GM23338 (cell line): ENCODE measurements at regions not wholly inside any gene's neighbourhood (a gene's known extent, or its start where the extent isn't known, plus 50 kb on each side); places are given as distances from the start of the nearest gene placed in this dataset.
"Not testable (repeated sequence)": the region's sequence is repeated elsewhere in the genome, so short reads cannot be mapped to it uniquely, and the experiment has no call there.

ENCODE experiments used
- CREB1 ChIP-seq: fragments of 250-450 bp; sonication (Bioruptor Pico); IDR thresholded peaks from 2 replicates; pipeline ENCODE4 v1.5.0; 2020; ENCODE audit warnings: low read depth, mild to moderate bottlenecking, moderate library complexity
- EZH2 ChIP-seq: fragments of 200-600 bp; sonication (generic); IDR thresholded peaks from one replicate; pipeline ENCODE4 v1.8.0; 2017; ENCODE audit warnings: antibody characterized with exemption, mild to moderate bottlenecking, low read depth; ENCODE audit not compliant: unreplicated experiment
- EZH2phosphoT487 ChIP-seq: fragments of 200-600 bp; sonication (generic); IDR thresholded peaks from one replicate; pipeline ENCODE4 v1.8.1; 2018; ENCODE audit warnings: antibody characterized with exemption; ENCODE audit not compliant: unreplicated experiment
- ZNF114 ChIP-seq: fragments of 250-450 bp; sonication (Bioruptor Pico); IDR thresholded peaks from 2 replicates; pipeline ENCODE4 v1.5.0; 2020; ENCODE audit warnings: mild to moderate bottlenecking, moderate library complexity
- TF ChIP-seq, protein P1 (sequence below), 2 experiments: fragments of 200-600 bp in 1 of 2; sonication (generic) in 1 of 2; conservative IDR thresholded peaks; 2 replicates each; pipeline versions ENCODE4 v1.5.1 to v1.6.1; 2016 to 2017; ENCODE audit warnings: antibody characterized with exemption in 2 of 2, low read depth in 2 of 2, mild to moderate bottlenecking in 2 of 2, moderate library complexity in 1 of 2

DNA sequence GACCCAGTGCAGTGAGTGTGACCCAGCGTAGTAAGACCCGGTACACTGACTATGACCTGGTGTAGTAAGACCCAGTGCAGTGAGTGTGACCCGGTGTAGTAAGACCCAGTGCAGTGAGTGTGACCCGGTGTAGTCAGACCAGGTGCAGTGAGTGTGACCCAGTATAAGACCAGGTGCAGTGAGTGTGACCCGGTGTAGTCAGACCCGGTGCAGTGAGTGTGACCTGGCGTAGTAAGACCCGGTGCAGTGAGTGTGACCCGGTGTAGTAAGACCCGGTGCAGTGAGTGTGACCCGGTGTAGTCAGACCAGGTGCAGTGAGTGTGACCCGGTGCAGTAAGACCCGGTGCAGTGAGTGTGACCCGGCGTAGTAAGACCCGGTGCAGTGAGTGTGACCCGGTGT, 134.2 kb upstream of the SFSWAP start:
- TF ChIP-seq CREB1 (CRISPR knock-in tag); EZH2phosphoT487; EZH2; ZNF114 (CRISPR knock-in tag): not testable (repeated sequence)
- TF ChIP-seq, protein P1, sequence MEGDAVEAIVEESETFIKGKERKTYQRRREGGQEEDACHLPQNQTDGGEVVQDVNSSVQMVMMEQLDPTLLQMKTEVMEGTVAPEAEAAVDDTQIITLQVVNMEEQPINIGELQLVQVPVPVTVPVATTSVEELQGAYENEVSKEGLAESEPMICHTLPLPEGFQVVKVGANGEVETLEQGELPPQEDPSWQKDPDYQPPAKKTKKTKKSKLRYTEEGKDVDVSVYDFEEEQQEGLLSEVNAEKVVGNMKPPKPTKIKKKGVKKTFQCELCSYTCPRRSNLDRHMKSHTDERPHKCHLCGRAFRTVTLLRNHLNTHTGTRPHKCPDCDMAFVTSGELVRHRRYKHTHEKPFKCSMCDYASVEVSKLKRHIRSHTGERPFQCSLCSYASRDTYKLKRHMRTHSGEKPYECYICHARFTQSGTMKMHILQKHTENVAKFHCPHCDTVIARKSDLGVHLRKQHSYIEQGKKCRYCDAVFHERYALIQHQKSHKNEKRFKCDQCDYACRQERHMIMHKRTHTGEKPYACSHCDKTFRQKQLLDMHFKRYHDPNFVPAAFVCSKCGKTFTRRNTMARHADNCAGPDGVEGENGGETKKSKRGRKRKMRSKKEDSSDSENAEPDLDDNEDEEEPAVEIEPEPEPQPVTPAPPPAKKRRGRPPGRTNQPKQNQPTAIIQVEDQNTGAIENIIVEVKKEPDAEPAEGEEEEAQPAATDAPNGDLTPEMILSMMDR (conservative IDR thresholded peaks at IDR 0.05; ENCODE audit: low read depth in 2 of 2): not testable (repeated sequence)
